ENCODE measurements at regions not wholly inside any gene's neighbourhood (a gene's known extent, or its start where the extent isn't known, plus 50 kb on each side); places are given as distances from the start of the nearest gene placed in this dataset.

GRCh38 chr3:18667552-18667951 lies 242.4 kb upstream of the SATB1 start:
- TF ChIP-seq POLR2A (IDR thresholded peaks at IDR 0.05): no peak
- TF ChIP-seq, protein P1, sequence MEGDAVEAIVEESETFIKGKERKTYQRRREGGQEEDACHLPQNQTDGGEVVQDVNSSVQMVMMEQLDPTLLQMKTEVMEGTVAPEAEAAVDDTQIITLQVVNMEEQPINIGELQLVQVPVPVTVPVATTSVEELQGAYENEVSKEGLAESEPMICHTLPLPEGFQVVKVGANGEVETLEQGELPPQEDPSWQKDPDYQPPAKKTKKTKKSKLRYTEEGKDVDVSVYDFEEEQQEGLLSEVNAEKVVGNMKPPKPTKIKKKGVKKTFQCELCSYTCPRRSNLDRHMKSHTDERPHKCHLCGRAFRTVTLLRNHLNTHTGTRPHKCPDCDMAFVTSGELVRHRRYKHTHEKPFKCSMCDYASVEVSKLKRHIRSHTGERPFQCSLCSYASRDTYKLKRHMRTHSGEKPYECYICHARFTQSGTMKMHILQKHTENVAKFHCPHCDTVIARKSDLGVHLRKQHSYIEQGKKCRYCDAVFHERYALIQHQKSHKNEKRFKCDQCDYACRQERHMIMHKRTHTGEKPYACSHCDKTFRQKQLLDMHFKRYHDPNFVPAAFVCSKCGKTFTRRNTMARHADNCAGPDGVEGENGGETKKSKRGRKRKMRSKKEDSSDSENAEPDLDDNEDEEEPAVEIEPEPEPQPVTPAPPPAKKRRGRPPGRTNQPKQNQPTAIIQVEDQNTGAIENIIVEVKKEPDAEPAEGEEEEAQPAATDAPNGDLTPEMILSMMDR (IDR thresholded peaks at IDR 0.05): no peak

Measured in vagina (tissue), 2 donors.